Stomach (tissue), 8 donors: ENCODE measurements at regions not wholly inside any gene's neighbourhood (a gene's known extent, or its start where the extent isn't known, plus 50 kb on each side); places are given as distances from the start of the nearest gene placed in this dataset.

ENCODE experiments used
- DNase-seq, 2 donors: peaks; one replicate each; pipeline versions ENCODE4 v3.0.0 to v3.0.0-alpha.2; 2013 to 2019
- H3K27ac ChIP-seq, 5 donors: fragments of 200-600 bp in 4 of 5; sonication (generic) in 4 of 5; one replicate each; pipeline ENCODE4 v1.5.1; 2013 to 2019; ENCODE audit warnings: mild to moderate bottlenecking in 1 of 5, moderate library complexity in 1 of 5
- H3K27me3 ChIP-seq, 3 donors: fragments of 200-600 bp; sonication (generic); one replicate each; pipeline ENCODE4 v1.5.1; 2017 to 2019; ENCODE audit warnings: mixed run types in 1 of 3
- H3K36me3 ChIP-seq, 4 donors: fragments of 200-600 bp; sonication (generic); 1 replicate in 3 of 4; 2 replicates in 1 of 4; pipeline ENCODE4 v1.5.1; 2016 to 2019
- H3K4me1 ChIP-seq, 4 donors: fragments of 200-600 bp; sonication (generic); one replicate each; pipeline ENCODE4 v1.5.1; 2016 to 2019
- H3K4me3 ChIP-seq, 4 donors: fragments of 200-600 bp; sonication (generic) in 3 of 4; one replicate each; pipeline ENCODE4 v1.5.1; 2016 to 2019; ENCODE audit warnings: mild to moderate bottlenecking in 1 of 4
- H3K9me3 ChIP-seq, 4 donors: fragments of 200-600 bp; sonication (generic); one replicate each; pipeline ENCODE4 v1.5.1; 2016 to 2019
- EP300 ChIP-seq: sonication (generic); formaldehyde crosslinking; IDR thresholded peaks from one replicate; pipeline ENCODE4 v1.6.1; 2017; ENCODE audit warnings: antibody characterized with exemption
- POLR2A ChIP-seq, 4 donors: fragments of 450-650 bp; IDR thresholded peaks; one replicate each; pipeline ENCODE4 v1.6.1; 2016; ENCODE audit warnings: antibody characterized with exemption in 4 of 4, control low read depth in 2 of 4, mild to moderate bottlenecking in 1 of 4, moderate library complexity in 1 of 4
- POLR2AphosphoS5 ChIP-seq, 3 donors: sonication (generic); formaldehyde crosslinking; IDR thresholded peaks; one replicate each; pipeline ENCODE4 v1.6.1; 2016; ENCODE audit warnings: antibody characterized with exemption in 3 of 3
- WGBS, 5 donors: extraction: QIAGEN DNeasy Blood & Tissue Kit in 3 of 5; methylation state at CpG; one replicate each; pipeline versions ENCODE4 v1.1.5 to v1.1.7; 2013 to 2018; 5-methylcytosine and 5-hydroxymethylcytosine counted together
- intact Hi-C: fragments of 100-400 bp; cut with DNase I; formaldehyde crosslinking; loops from one replicate; pipeline ENCODE4 v1.15.1; 2023; ENCODE audit warnings: low total_unique reads
- TF ChIP-seq, protein P1 (sequence below), 7 experiments: fragments of 450-650 bp in 4 of 7; fragments of 200-600 bp in 3 of 7; sonication (generic) in 3 of 7; IDR thresholded peaks; one replicate each; pipeline ENCODE4 v1.5.1; 2016 to 2019; ENCODE audit warnings: antibody characterized with exemption in 7 of 7, control low read depth in 2 of 7, mild to moderate bottlenecking in 1 of 7
- donor health status: healthy with polysubstance abuse.
- donor health status: Bipolar disorder and iron deficiency.
- donor health status: healthy.

DNA sequence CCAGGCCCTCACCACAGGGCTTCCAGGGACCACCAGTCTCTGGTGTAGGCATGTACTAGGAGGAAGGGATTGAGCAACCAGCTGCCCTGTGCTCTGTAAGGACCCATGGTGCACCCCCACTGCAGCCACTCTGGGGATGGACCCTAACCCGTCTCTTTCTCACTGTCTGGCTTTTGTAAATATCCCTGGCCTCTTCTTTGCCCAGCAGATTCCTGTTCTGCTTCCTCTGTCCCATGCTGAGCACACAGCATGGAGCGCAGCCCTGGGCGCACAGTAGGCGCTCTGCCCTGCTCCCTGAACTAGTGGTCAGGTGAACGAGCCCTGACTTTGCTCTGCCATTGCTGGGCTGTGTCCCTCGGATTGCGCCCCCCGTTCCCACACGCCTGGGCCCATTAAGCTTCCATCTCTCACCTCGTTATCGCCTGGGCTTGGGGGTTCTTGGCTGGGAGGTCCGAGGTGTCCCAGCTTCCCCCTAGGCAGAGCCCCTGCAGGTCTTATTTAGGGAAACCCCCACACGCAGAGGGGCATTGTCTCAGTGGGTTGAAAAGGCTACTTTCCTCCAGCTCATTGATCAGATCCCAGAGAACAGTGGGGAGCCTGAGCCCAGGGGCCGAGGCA lies 162.1 kb downstream of the MYCN start:
- H3K27ac ChIP-seq, result no peak overlapping the region
- TF ChIP-seq POLR2AphosphoS5 (IDR thresholded peaks at IDR 0.05), result no peak
- TF ChIP-seq, protein P1, sequence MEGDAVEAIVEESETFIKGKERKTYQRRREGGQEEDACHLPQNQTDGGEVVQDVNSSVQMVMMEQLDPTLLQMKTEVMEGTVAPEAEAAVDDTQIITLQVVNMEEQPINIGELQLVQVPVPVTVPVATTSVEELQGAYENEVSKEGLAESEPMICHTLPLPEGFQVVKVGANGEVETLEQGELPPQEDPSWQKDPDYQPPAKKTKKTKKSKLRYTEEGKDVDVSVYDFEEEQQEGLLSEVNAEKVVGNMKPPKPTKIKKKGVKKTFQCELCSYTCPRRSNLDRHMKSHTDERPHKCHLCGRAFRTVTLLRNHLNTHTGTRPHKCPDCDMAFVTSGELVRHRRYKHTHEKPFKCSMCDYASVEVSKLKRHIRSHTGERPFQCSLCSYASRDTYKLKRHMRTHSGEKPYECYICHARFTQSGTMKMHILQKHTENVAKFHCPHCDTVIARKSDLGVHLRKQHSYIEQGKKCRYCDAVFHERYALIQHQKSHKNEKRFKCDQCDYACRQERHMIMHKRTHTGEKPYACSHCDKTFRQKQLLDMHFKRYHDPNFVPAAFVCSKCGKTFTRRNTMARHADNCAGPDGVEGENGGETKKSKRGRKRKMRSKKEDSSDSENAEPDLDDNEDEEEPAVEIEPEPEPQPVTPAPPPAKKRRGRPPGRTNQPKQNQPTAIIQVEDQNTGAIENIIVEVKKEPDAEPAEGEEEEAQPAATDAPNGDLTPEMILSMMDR (IDR thresholded peaks at IDR 0.05), result no peak
- no peak for TF ChIP-seq POLR2A (IDR thresholded peaks at IDR 0.05)
- no peak for TF ChIP-seq EP300
- intact Hi-C loops, result no loop called here
- no peaks in the 10 kb centered on the region for H3K27me3 ChIP-seq
- DNase-seq, result no peak
- WGBS, 5 donors, result 72 to 84% (median 78%) methylated on average over 13 to 14 of the region's 14 CpGs
- no peaks in the 10 kb centered on the region for H3K36me3 ChIP-seq
- H3K4me1 ChIP-seq, result peaks cover 0 to 22% (median 14%) of the 10 kb centered on the region in 4 donors
- H3K9me3 ChIP-seq, result no peaks in the 10 kb centered on the region
- H3K4me3 ChIP-seq, result no peak overlapping the region

DNA sequence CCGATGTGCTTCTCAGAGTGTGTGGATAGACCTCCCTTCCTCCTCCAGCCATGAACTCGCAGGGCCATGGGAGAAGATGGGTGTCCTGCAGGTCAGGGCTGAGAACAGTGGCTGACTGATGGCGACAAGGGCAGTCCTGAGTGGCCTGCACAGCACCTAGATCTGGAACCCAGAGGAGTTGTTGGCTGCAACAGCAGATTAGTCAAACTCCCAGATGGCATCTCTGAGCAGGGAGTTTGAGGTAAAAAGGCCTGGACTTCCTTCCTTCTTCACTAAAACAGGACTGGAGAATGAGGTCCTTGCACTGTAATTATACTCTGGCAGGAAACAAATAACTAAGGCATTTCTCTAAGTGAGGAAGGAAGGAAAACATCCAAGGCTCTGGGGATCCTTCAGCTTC lies 160.8 kb downstream of the MYCN start:
- no peak for DNase-seq
- H3K36me3 ChIP-seq, result no peaks in the 10 kb centered on the region
- no peaks in the 10 kb centered on the region for H3K27me3 ChIP-seq
- intact Hi-C loops, result no loop called here
- 79 to 98% (median 89%) methylated on average over 3 of the region's 3 CpGs for WGBS, 5 donors
- TF ChIP-seq, protein P1 (IDR thresholded peaks at IDR 0.05), result no peak
- TF ChIP-seq POLR2A (IDR thresholded peaks at IDR 0.05), result no peak
- no peak for TF ChIP-seq EP300
- TF ChIP-seq POLR2AphosphoS5 (IDR thresholded peaks at IDR 0.05), result no peak
- no peak overlapping the region for H3K27ac ChIP-seq
- no peaks in the 10 kb centered on the region for H3K9me3 ChIP-seq
- H3K4me1 ChIP-seq, result peaks cover 0 to 22% (median 16%) of the 10 kb centered on the region in 4 donors
- no peak overlapping the region for H3K4me3 ChIP-seq

DNA sequence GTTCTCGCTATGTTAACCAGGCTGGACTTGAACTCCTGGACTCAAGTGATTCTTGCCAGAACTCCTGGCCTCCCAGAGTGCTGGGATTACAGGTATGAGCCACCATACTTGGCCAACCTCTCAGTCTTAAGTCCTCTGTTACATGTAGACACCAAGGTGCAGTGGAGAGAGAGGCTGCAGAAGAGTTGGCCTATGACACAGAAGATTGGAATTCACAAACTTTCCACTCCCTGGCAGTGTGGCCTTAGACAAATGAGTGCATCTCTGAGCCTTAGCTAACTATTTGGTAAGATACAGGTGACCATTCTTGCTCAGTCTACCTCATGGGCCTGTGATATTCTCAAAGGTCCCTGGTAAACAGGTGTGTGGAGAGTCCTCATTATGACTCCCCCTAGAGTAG lies 159.7 kb downstream of the MYCN start:
- no peak overlapping the region for H3K27ac ChIP-seq
- H3K36me3 ChIP-seq, result no peaks in the 10 kb centered on the region
- TF ChIP-seq POLR2AphosphoS5 (IDR thresholded peaks at IDR 0.05) (no peak), POLR2A (IDR thresholded peaks at IDR 0.05) (no peak), EP300 (no peak)
- TF ChIP-seq, protein P1 (IDR thresholded peaks at IDR 0.05), result no peak
- DNase-seq, result no peak
- intact Hi-C loops, result no loop called here
- H3K27me3 ChIP-seq, result no peaks in the 10 kb centered on the region
- H3K9me3 ChIP-seq, result no peaks in the 10 kb centered on the region
- H3K4me1 ChIP-seq, result peaks cover 0 to 11% (median 9%) of the 10 kb centered on the region in 4 donors
- WGBS, 5 donors, result 79 to 100% (median 95%) methylated on average over 1 of the region's 1 CpG
- H3K4me3 ChIP-seq, result no peak overlapping the region

DNA sequence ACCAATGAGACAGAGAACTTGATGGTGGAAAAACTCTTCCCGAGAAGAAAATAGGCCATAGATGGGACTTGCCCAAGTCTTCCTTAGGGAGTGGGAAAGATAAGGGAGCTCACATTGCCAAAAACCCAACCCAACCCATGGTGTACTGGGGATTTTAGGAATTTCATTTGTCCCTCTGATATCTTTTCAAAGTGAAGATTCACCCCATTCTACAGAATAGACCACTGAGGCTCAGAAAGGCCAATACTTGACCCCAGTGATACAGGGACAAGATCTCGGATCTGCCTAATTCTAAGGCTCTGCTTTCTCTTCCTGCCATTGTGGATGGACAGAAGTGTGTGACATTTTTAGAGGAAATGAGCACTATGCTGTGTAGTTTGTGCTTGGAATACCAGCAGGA lies 159.0 kb downstream of the MYCN start:
- Histone ChIP-seq H3K4me1 (peaks cover 0 to 12% (median 5%) of the 10 kb centered on the region in 4 donors), H3K36me3 (no peaks in the 10 kb centered on the region), H3K27me3 (no peaks in the 10 kb centered on the region), H3K27ac (no peak overlapping the region), H3K4me3 (no peak overlapping the region), H3K9me3 (no peaks in the 10 kb centered on the region)
- TF ChIP-seq POLR2A (IDR thresholded peaks at IDR 0.05), result no peak
- no peak for TF ChIP-seq EP300
- TF ChIP-seq, protein P1 (IDR thresholded peaks at IDR 0.05), result no peak
- TF ChIP-seq POLR2AphosphoS5 (IDR thresholded peaks at IDR 0.05), result no peak
- 92 to 98% (median 95%) methylated on average over 2 of the region's 2 CpGs for WGBS, 5 donors
- no peak for DNase-seq
- intact Hi-C loops, result no loop called here
